DOHH2 (cell line): ENCODE measurements at regions not wholly inside any gene's neighbourhood (a gene's known extent, or its start where the extent isn't known, plus 50 kb on each side); places are given as distances from the start of the nearest gene placed in this dataset.
"Not testable (repeated sequence)": the region's sequence is repeated elsewhere in the genome, so short reads cannot be mapped to it uniquely, and the experiment has no call there.

Source experiments
- CTCF ChIP-seq: fragments of 200-600 bp; sonication (generic); IDR thresholded peaks from one replicate; pipeline ENCODE4 v1.5.1; 2014; ENCODE audit warnings: antibody characterized with exemption, mild to moderate bottlenecking, low read depth, low read length; ENCODE audit not compliant: poor library complexity, severe bottlenecking
- EZH2phosphoT487 ChIP-seq: fragments of 200-600 bp; sonication (generic); IDR thresholded peaks from 2 replicates; pipeline ENCODE4 v1.6.1; 2017; ENCODE audit warnings: borderline replicate concordance, mild to moderate bottlenecking, antibody characterized with exemption, low read length, moderate library complexity, mixed read lengths

- TF ChIP-seq CTCF, EZH2phosphoT487: not testable (repeated sequence)
Observed at GRCh38 chr2:203641865-203642264, 64.6 kb upstream of the CD28 start.
